ENCODE measurements at regions not wholly inside any gene's neighbourhood (a gene's known extent, or its start where the extent isn't known, plus 50 kb on each side); places are given as distances from the start of the nearest gene placed in this dataset.

- no peak overlapping the region for H3K4me3 ChIP-seq (ENCODE audit: control insufficient read depth, low read depth, low read length)
- no peak for DNase-seq (ENCODE audit: low read depth)
- TF ChIP-seq CTCF (conservative IDR thresholded peaks at IDR 0.05; ENCODE audit: control insufficient read depth, insufficient read depth, low read depth, low read length) = no peak
Observed at GRCh38 chr4:58761563-58761962, 1651.4 kb upstream of the IGFBP7 start.

GRCh38 chr4:58760737-58761136 lies 1650.6 kb upstream of the IGFBP7 start:
- H3K4me3 ChIP-seq (ENCODE audit: control insufficient read depth, low read depth, low read length) = no peak overlapping the region
- no peak for DNase-seq (ENCODE audit: low read depth)
- TF ChIP-seq CTCF (conservative IDR thresholded peaks at IDR 0.05; ENCODE audit: control insufficient read depth, insufficient read depth, low read depth, low read length) = no peak

GRCh38 chr4:58760100-58760499 lies 1649.9 kb upstream of the IGFBP7 start:
- no peak overlapping the region for H3K4me3 ChIP-seq (ENCODE audit: control insufficient read depth, low read depth, low read length)
- no peak for TF ChIP-seq CTCF (conservative IDR thresholded peaks at IDR 0.05; ENCODE audit: control insufficient read depth, insufficient read depth, low read depth, low read length)

GRCh38 chr4:58749206-58749605 lies 1639.0 kb upstream of the IGFBP7 start:
- H3K4me3 ChIP-seq (ENCODE audit: control insufficient read depth, low read depth, low read length) = no peak overlapping the region
- no peak for DNase-seq (ENCODE audit: low read depth)
- no peak for TF ChIP-seq CTCF (conservative IDR thresholded peaks at IDR 0.05; ENCODE audit: control insufficient read depth, insufficient read depth, low read depth, low read length)

More at GRCh38 chr4:58760100-58760499, 1649.9 kb upstream of the IGFBP7 start:
- no peak for DNase-seq (ENCODE audit: low read depth)

GRCh38 chr4:58740897-58741296 lies 1630.7 kb upstream of the IGFBP7 start:
- no peak for DNase-seq (ENCODE audit: low read depth)
- no peak overlapping the region for H3K4me3 ChIP-seq (ENCODE audit: control insufficient read depth, low read depth, low read length)
- no peak for TF ChIP-seq CTCF (conservative IDR thresholded peaks at IDR 0.05; ENCODE audit: control insufficient read depth, insufficient read depth, low read depth, low read length)

GRCh38 chr4:58739275-58739674 lies 1629.1 kb upstream of the IGFBP7 start:
- TF ChIP-seq CTCF (conservative IDR thresholded peaks at IDR 0.05; ENCODE audit: control insufficient read depth, insufficient read depth, low read depth, low read length) = no peak
- no peak overlapping the region for H3K4me3 ChIP-seq (ENCODE audit: control insufficient read depth, low read depth, low read length)
- no peak for DNase-seq (ENCODE audit: low read depth)

GRCh38 chr4:58738375-58738774 lies 1628.2 kb upstream of the IGFBP7 start:
- no peak overlapping the region for H3K4me3 ChIP-seq (ENCODE audit: control insufficient read depth, low read depth, low read length)
- no peak for TF ChIP-seq CTCF (conservative IDR thresholded peaks at IDR 0.05; ENCODE audit: control insufficient read depth, insufficient read depth, low read depth, low read length)
- DNase-seq (ENCODE audit: low read depth) = no peak
